Muscle of leg (tissue), 3 donors: ENCODE measurements at regions not wholly inside any gene's neighbourhood (a gene's known extent, or its start where the extent isn't known, plus 50 kb on each side); places are given as distances from the start of the nearest gene placed in this dataset.

ENCODE experiments used
- DNase-seq: peaks from one replicate; pipeline ENCODE4 v3.0.0; 2013
- H3K27ac ChIP-seq: one replicate; pipeline ENCODE4 v1.5.1; 2013; ENCODE audit warnings: mild to moderate bottlenecking, low read length, control low read depth
- H3K27me3 ChIP-seq: one replicate; pipeline ENCODE4 v1.6.1; 2013; ENCODE audit warnings: low read length; ENCODE audit not compliant: control insufficient read depth, insufficient read depth
- H3K36me3 ChIP-seq: one replicate; pipeline ENCODE4 v1.6.1; 2013; ENCODE audit warnings: low read length; ENCODE audit not compliant: control insufficient read depth, insufficient read depth
- H3K4me1 ChIP-seq: one replicate; pipeline ENCODE4 v1.6.1; 2013; ENCODE audit warnings: low read length; ENCODE audit not compliant: control insufficient read depth, insufficient read depth
- H3K4me3 ChIP-seq: one replicate; pipeline ENCODE4 v1.5.1; 2013; ENCODE audit warnings: low read length, control low read depth
- H3K9me3 ChIP-seq: replicated peaks from 2 replicates; pipeline ENCODE4 v1.6.1; 2013; ENCODE audit warnings: low read depth, low read length; ENCODE audit not compliant: control insufficient read depth
- WGBS: methylation state at CpG from one replicate; pipeline ENCODE4 v1.1.5; 2013; ENCODE audit warnings: missing lambda C conversion rate; ENCODE audit not compliant: insufficient coverage; 5-methylcytosine and 5-hydroxymethylcytosine counted together

DNA sequence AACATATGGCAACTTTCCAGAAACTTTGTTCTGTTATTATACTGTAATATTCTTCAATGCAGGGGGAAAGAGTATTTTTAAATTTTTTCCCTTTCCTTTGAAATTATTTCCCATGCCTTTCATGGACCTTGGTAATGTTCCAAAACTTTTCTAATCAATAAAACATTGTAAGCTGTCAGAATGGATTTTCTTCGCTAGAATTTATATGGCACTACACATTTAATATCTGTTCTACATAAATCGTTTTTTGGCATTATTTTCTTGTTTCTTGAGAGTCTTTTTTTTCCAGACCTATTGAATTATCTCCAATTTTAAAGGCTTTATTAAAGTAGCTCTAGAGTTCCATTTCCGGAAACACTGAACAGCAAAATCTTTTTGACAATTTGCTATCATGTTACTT lies 249.0 kb downstream of the TMEM167A start:
- Histone ChIP-seq H3K27me3 (no peaks in the 10 kb centered on the region), H3K4me3 (no peak overlapping the region), H3K27ac (no peak overlapping the region), H3K4me1 (no peaks in the 10 kb centered on the region), H3K36me3 (no peaks in the 10 kb centered on the region), H3K9me3 (no peaks in the 10 kb centered on the region)
- peak; percentile 71 for DNase-seq
- no CpG with 5 or more reads among the region's 3 CpGs for WGBS

- Histone ChIP-seq H3K4me1 (no peaks in the 10 kb centered on the region), H3K27ac (no peak overlapping the region), H3K9me3 (no peaks in the 10 kb centered on the region), H3K36me3 (no peaks in the 10 kb centered on the region), H3K4me3 (no peak overlapping the region), H3K27me3 (no peaks in the 10 kb centered on the region)
- 94% methylated on average over 2 of the region's 5 CpGs for WGBS
- DNase-seq, result no peak
These were observed 249.5 kb downstream of the TMEM167A start for GRCh38 chr5:82827651-82828050.

- Histone ChIP-seq H3K4me3 (no peak overlapping the region), H3K27ac (no peak overlapping the region), H3K9me3 (no peaks in the 10 kb centered on the region), H3K36me3 (no peaks in the 10 kb centered on the region), H3K27me3 (no peaks in the 10 kb centered on the region), H3K4me1 (no peaks in the 10 kb centered on the region)
- no peak for DNase-seq
- no CpG with 5 or more reads among the region's 4 CpGs for WGBS
These were observed 254.6 kb downstream of the TMEM167A start for GRCh38 chr5:82822634-82822927.

GRCh38 chr5:82821846-82822633 lies 255.2 kb downstream of the TMEM167A start:
- no peaks in the 10 kb centered on the region for H3K36me3 ChIP-seq
- no peak overlapping the region for H3K4me3 ChIP-seq
- H3K27ac ChIP-seq, result peak overlapping the region; percentile 25
- peak; percentile 89 for DNase-seq
- no peaks in the 10 kb centered on the region for H3K4me1 ChIP-seq
- H3K27me3 ChIP-seq, result no peaks in the 10 kb centered on the region
- 33% methylated on average over 1 of the region's 3 CpGs for WGBS
- no peaks in the 10 kb centered on the region for H3K9me3 ChIP-seq

GRCh38 chr5:82820961-82821845 lies 256.0 kb downstream of the TMEM167A start:
- H3K4me1 ChIP-seq, result no peaks in the 10 kb centered on the region
- peak overlapping the region; percentile 25 for H3K27ac ChIP-seq
- peak; percentile 60 for DNase-seq
- WGBS, result 33% methylated on average over 3 of the region's 10 CpGs
- H3K36me3 ChIP-seq, result no peaks in the 10 kb centered on the region
- H3K27me3 ChIP-seq, result no peaks in the 10 kb centered on the region
- H3K9me3 ChIP-seq, result no peaks in the 10 kb centered on the region
- H3K4me3 ChIP-seq, result no peak overlapping the region

DNA sequence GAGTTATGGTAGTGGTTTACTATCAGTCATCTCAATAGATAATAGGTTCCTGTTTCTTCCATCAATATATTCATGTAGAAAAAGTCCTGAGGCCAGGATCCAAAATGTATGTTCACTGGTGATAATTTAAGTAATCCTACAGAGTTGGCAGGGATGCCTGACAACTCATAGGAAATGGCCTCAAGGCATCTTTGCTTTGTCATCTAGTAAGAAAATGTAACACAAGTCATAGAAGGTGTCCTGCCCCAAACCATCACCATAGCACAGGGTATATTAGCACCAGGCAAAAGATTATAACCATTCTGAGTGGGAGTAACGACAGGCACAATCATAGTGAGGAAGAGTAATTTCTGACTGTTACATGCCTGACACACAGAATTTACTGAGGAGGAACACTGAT lies 257.0 kb downstream of the TMEM167A start:
- Histone ChIP-seq H3K4me3 (no peak overlapping the region), H3K27ac (no peak overlapping the region), H3K36me3 (no peaks in the 10 kb centered on the region), H3K4me1 (no peaks in the 10 kb centered on the region), H3K9me3 (no peaks in the 10 kb centered on the region), H3K27me3 (no peaks in the 10 kb centered on the region)
- DNase-seq, result no peak
- WGBS, result no CpG with 5 or more reads among the region's 1 CpG

GRCh38 chr5:82817897-82818676 lies 259.1 kb downstream of the TMEM167A start:
- H3K27me3 ChIP-seq, result no peaks in the 10 kb centered on the region
- WGBS, result 100% methylated on average over 1 of the region's 7 CpGs
- no peak overlapping the region for H3K4me3 ChIP-seq
- no peaks in the 10 kb centered on the region for H3K36me3 ChIP-seq
- no peaks in the 10 kb centered on the region for H3K9me3 ChIP-seq
- H3K4me1 ChIP-seq, result peaks cover 3% of the 10 kb centered on the region
- no peak overlapping the region for H3K27ac ChIP-seq
- DNase-seq, result no peak

- WGBS, result 20% methylated on average over 2 of the region's 5 CpGs
- no peak overlapping the region for H3K4me3 ChIP-seq
- no peaks in the 10 kb centered on the region for H3K36me3 ChIP-seq
- peak overlapping the region; percentile 13 for H3K27ac ChIP-seq
- no peaks in the 10 kb centered on the region for H3K9me3 ChIP-seq
- DNase-seq, result peak; percentile 91
- no peaks in the 10 kb centered on the region for H3K27me3 ChIP-seq
- peaks cover 3% of the 10 kb centered on the region for H3K4me1 ChIP-seq
These were observed 260.3 kb downstream of the TMEM167A start for GRCh38 chr5:82816926-82817325.

DNA sequence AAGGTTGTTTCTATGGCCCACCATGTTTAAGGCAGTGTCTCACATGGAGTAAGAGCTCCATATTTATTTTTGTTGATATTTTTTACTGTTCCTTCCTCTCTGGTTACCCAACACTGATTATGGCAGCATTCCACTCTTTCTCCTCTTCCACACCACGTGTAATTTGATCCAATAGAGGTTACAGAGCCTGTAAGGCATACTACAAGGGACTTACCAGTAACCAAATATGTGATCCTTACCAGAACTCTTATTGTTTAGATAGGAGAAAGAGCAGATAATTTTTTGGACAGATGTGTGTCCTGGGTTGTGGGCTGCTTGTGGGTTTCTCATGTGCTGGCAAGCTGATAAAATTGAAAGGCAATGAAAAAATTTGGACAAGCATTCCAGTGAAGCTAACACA lies 261.3 kb downstream of the TMEM167A start:
- Histone ChIP-seq H3K27ac (no peak overlapping the region), H3K36me3 (no peaks in the 10 kb centered on the region), H3K27me3 (no peaks in the 10 kb centered on the region), H3K4me3 (no peak overlapping the region), H3K9me3 (no peaks in the 10 kb centered on the region), H3K4me1 (peaks cover 3% of the 10 kb centered on the region)
- DNase-seq, result no peak
- no CpG with 5 or more reads among the region's 1 CpG for WGBS

GRCh38 chr5:82813861-82814260 lies 263.3 kb downstream of the TMEM167A start:
- Histone ChIP-seq H3K36me3 (no peaks in the 10 kb centered on the region), H3K9me3 (no peaks in the 10 kb centered on the region), H3K27me3 (no peaks in the 10 kb centered on the region), H3K4me3 (no peak overlapping the region), H3K4me1 (peaks cover 3% of the 10 kb centered on the region), H3K27ac (no peak overlapping the region)
- 50% methylated on average over 2 of the region's 4 CpGs for WGBS
- DNase-seq, result peak; percentile 49
